H1 (cell line): ENCODE measurements at regions not wholly inside any gene's neighbourhood (a gene's known extent, or its start where the extent isn't known, plus 50 kb on each side); places are given as distances from the start of the nearest gene placed in this dataset.

Experiments used
- CTCF ChIA-PET: fragments of 300-600 bp; sonication (Branson Sonifier 250); formaldehyde crosslinking; loops from one replicate; lab custom pipeline; 2021; ENCODE audit not compliant: partially characterized antibody; lab: Charles Lee
- POLR2A ChIA-PET: fragments of 300-600 bp; sonication (Branson Sonifier 250); formaldehyde crosslinking; loops from one replicate; lab custom pipeline; 2021; ENCODE audit warnings: inconsistent platforms; ENCODE audit not compliant: partially characterized antibody; lab: Charles Lee
- DNase-seq, 2 experiments: peaks; one replicate each; pipeline versions ENCODE4 v3.0.0 to v3.0.0-alpha.2; 2010 to 2022; ENCODE audit warnings: low spot score in 2 of 2, low read depth in 1 of 2, mixed read lengths in 1 of 2
- FAIRE-seq: peaks from 2 replicates; lab custom pipeline; 2011; peaks lifted over from hg19 to GRCh38; lab: Jason Lieb, UNC
- H2AFZ ChIP-seq: 2 replicates; pipeline ENCODE4 v1.8.1; 2012; ENCODE audit warnings: low read length, inconsistent platforms
- H2AK5ac ChIP-seq: 2 replicates; pipeline ENCODE4 v1.6.1; 2013; ENCODE audit warnings: low read depth, low read length
- H2BK120ac ChIP-seq: replicated peaks from 2 replicates; pipeline ENCODE3; 2013; ENCODE audit warnings: low read depth, low read length, inconsistent platforms
- H2BK12ac ChIP-seq: 2 replicates; pipeline ENCODE4 v1.6.1; 2013; ENCODE audit warnings: low read depth, low read length
- H2BK15ac ChIP-seq: 2 replicates; pipeline ENCODE4 v1.6.1; 2013; ENCODE audit warnings: low read length
- H2BK20ac ChIP-seq: 2 replicates; pipeline ENCODE4 v1.6.1; 2013; ENCODE audit warnings: low read length
- H2BK5ac ChIP-seq: 2 replicates; pipeline ENCODE4 v1.6.1; 2013; ENCODE audit warnings: low read depth, low read length
- H3K14ac ChIP-seq: 2 replicates; pipeline ENCODE4 v1.6.1; 2013; ENCODE audit warnings: inconsistent platforms; ENCODE audit not compliant: insufficient read length
- H3K18ac ChIP-seq: 2 replicates; pipeline ENCODE4 v1.6.1; 2013; ENCODE audit warnings: low read length; ENCODE audit errors: extremely low read depth
- H3K23ac ChIP-seq: 2 replicates; pipeline ENCODE4 v1.6.1; 2013; ENCODE audit warnings: inconsistent platforms; ENCODE audit not compliant: insufficient read length
- H3K23me2 ChIP-seq: 2 replicates; pipeline ENCODE4 v1.6.1; 2013; ENCODE audit warnings: low read depth, low read length
- H3K27ac ChIP-seq: 2 replicates; pipeline ENCODE4 v1.6.1; 2011; ENCODE audit warnings: low read depth, low read length, inconsistent platforms
- H3K27me3 ChIP-seq, 4 experiments: replicated peaks in 1 of 4; 1 replicate in 1 of 4; 2 replicates in 3 of 4; pipeline versions ENCODE4 v1.6.1 to v1.8.1; 2011 to 2013; ENCODE audit warnings: low read length in 3 of 4, mild to moderate bottlenecking in 3 of 4, inconsistent platforms in 2 of 4, mixed read lengths in 2 of 4, moderate library complexity in 1 of 4; ENCODE audit not compliant: control insufficient read depth in 3 of 4, insufficient read depth in 3 of 4; ENCODE audit errors: extremely low read depth in 1 of 4
- H3K36me3 ChIP-seq, 4 experiments: 2 replicates each; pipeline versions ENCODE4 v1.6.1 to v1.8.1; 2011 to 2013; ENCODE audit warnings: mild to moderate bottlenecking in 4 of 4, low read length in 3 of 4, moderate library complexity in 2 of 4, control low read depth in 1 of 4, inconsistent platforms in 1 of 4; ENCODE audit not compliant: insufficient read depth in 4 of 4, control insufficient read depth in 2 of 4
- H3K4ac ChIP-seq: replicated peaks from 2 replicates; pipeline ENCODE3; 2013; ENCODE audit warnings: low read length, low read depth, mixed read lengths, inconsistent platforms; ENCODE audit not compliant: insufficient read length
- H3K4me1 ChIP-seq, 4 experiments: replicated peaks in 1 of 4; 1 replicate in 1 of 4; 2 replicates in 3 of 4; pipeline versions ENCODE4 v1.6.1 to v1.8.1; 2011 to 2013; ENCODE audit warnings: low read length in 3 of 4, inconsistent platforms in 2 of 4, mixed read lengths in 1 of 4; ENCODE audit not compliant: insufficient read depth in 4 of 4, control insufficient read depth in 3 of 4
- H3K4me2 ChIP-seq, 2 experiments: 2 replicates each; pipeline versions ENCODE4 v1.6.1 to v1.8.1; 2011 to 2013; ENCODE audit warnings: low read depth in 2 of 2, low read length in 2 of 2, control low read depth in 1 of 2, inconsistent platforms in 1 of 2, mild to moderate bottlenecking in 1 of 2; ENCODE audit not compliant: insufficient read depth in 1 of 2
- H3K4me3 ChIP-seq, 4 experiments: fragments of 200-600, 300-600 bp in 1 of 4; sonication (generic), shearing (Covaris generic), sonication (Bioruptor Twin) in 1 of 4; 2 replicates each; pipeline versions ENCODE4 v1.5.1 to v1.8.1; 2011 to 2016; ENCODE audit warnings: low read length in 4 of 4, low read depth in 3 of 4, control low read depth in 2 of 4, inconsistent platforms in 2 of 4, mild to moderate bottlenecking in 2 of 4, mixed read lengths in 1 of 4, moderate library complexity in 1 of 4; ENCODE audit not compliant: insufficient read depth in 2 of 4; ENCODE audit errors: extremely low read depth in 1 of 4
- H3K56ac ChIP-seq: replicated peaks from 2 replicates; pipeline ENCODE3; 2013; ENCODE audit warnings: low read depth, mild to moderate bottlenecking, mixed read lengths, low read length, inconsistent platforms; ENCODE audit not compliant: insufficient read length
- H3K79me1 ChIP-seq: 2 replicates; pipeline ENCODE4 v1.6.1; 2013; ENCODE audit warnings: low read depth, low read length, control low read depth
- H3K79me2 ChIP-seq, 2 experiments: 2 replicates each; pipeline versions ENCODE4 v1.6.1 to v1.8.1; 2012 to 2013; ENCODE audit warnings: low read length in 2 of 2, mild to moderate bottlenecking in 2 of 2, inconsistent platforms in 1 of 2; ENCODE audit not compliant: insufficient read depth in 2 of 2, control insufficient read depth in 1 of 2
- H3K9ac ChIP-seq, 4 experiments: replicated peaks in 1 of 4; 1 replicate in 1 of 4; 2 replicates in 3 of 4; pipeline versions ENCODE4 v1.6.1 to v1.8.1; 2011 to 2013; ENCODE audit warnings: low read depth in 3 of 4, low read length in 3 of 4, control low read depth in 2 of 4, mild to moderate bottlenecking in 2 of 4, moderate library complexity in 2 of 4, inconsistent platforms in 1 of 4; ENCODE audit errors: extremely low read depth in 1 of 4
- H3K9me3 ChIP-seq, 2 experiments: 2 replicates each; pipeline versions ENCODE4 v1.6.1 to v1.8.1; 2012 to 2013; ENCODE audit warnings: mild to moderate bottlenecking in 2 of 2, moderate library complexity in 2 of 2, control low read depth in 1 of 2, inconsistent platforms in 1 of 2, low read depth in 1 of 2, low read length in 1 of 2, mixed read lengths in 1 of 2; ENCODE audit not compliant: insufficient read depth in 2 of 2
- H4K20me1 ChIP-seq, 2 experiments: replicated peaks in 1 of 2; 2 replicates each; pipeline versions ENCODE3 to v1.8.1; 2011 to 2013; ENCODE audit warnings: inconsistent platforms in 2 of 2, low read length in 2 of 2, mild to moderate bottlenecking in 1 of 2; ENCODE audit not compliant: insufficient read depth in 2 of 2, control insufficient read depth in 1 of 2
- H4K5ac ChIP-seq: 2 replicates; pipeline ENCODE4 v1.6.1; 2013; ENCODE audit warnings: low read length, low read depth, mixed read lengths, inconsistent platforms; ENCODE audit not compliant: insufficient read length
- H4K8ac ChIP-seq: 2 replicates; pipeline ENCODE4 v1.8.0; 2013; ENCODE audit warnings: mild to moderate bottlenecking, moderate library complexity, low read length, inconsistent platforms; ENCODE audit not compliant: insufficient read depth; ENCODE audit errors: extremely low read depth
- H4K91ac ChIP-seq: replicated peaks from 2 replicates; pipeline ENCODE3; 2013; ENCODE audit warnings: low read length, mixed read lengths, inconsistent platforms; ENCODE audit not compliant: insufficient read length
- CEBPB ChIP-seq: IDR thresholded peaks from 2 replicates; pipeline ENCODE4 v1.6.1; 2012; ENCODE audit warnings: low read depth, low read length
- KDM5A ChIP-seq: fragments of 200-600 bp; IDR thresholded peaks from 2 replicates; pipeline ENCODE4 v1.7.1; 2012; ENCODE audit warnings: mild to moderate bottlenecking, low read length, inconsistent platforms, mixed read lengths
- NRF1 ChIP-seq: IDR thresholded peaks from 2 replicates; pipeline ENCODE4 v1.6.1; 2011; ENCODE audit warnings: mild to moderate bottlenecking, low read depth, low read length, improper control_type of control experiment
- POLR2AphosphoS5 ChIP-seq: IDR thresholded peaks from 2 replicates; pipeline ENCODE4 v1.6.1; 2011; ENCODE audit warnings: low read depth, low read length
- RBBP5 ChIP-seq: IDR thresholded peaks from 2 replicates; pipeline ENCODE4 v1.7.1; 2012; ENCODE audit warnings: low read depth, mild to moderate bottlenecking, inconsistent platforms, low read length, moderate library complexity, borderline replicate concordance
- SRF ChIP-seq: IDR thresholded peaks from 2 replicates; pipeline ENCODE4 v1.6.1; 2011; ENCODE audit warnings: mild to moderate bottlenecking, low read depth, low read length, moderate library complexity
- TBP ChIP-seq: IDR thresholded peaks from 2 replicates; pipeline ENCODE4 v1.6.1; 2011; ENCODE audit warnings: low read depth, low read length, improper control_type of control experiment
- WGBS, 2 experiments: shearing (Covaris generic) in 1 of 2; methylation state at CpG; one replicate each; pipeline versions ENCODE4 v1.1.6 to v1.1.7; 2013 to 2015; ENCODE audit warnings: low lambda C conversion rate in 2 of 2, mixed read lengths in 2 of 2, inconsistent platforms in 1 of 2, low coverage in 1 of 2, missing lambda C conversion rate in 1 of 2; ENCODE audit not compliant: insufficient replicate concordance in 2 of 2, insufficient coverage in 1 of 2, insufficient read length in 1 of 2; ENCODE audit errors: extremely low coverage in 1 of 2, missing lambda C conversion rate in 1 of 2; 5-methylcytosine and 5-hydroxymethylcytosine counted together
- TF ChIP-seq, protein P1 (sequence below): IDR thresholded peaks from 2 replicates; pipeline ENCODE4 v1.6.1; 2011; ENCODE audit warnings: low read depth, mild to moderate bottlenecking, low read length; ENCODE audit not compliant: insufficient read depth
- TF ChIP-seq, protein P2 (sequence below), 3 experiments: IDR thresholded peaks; 1 replicate in 2 of 3; 2 replicates in 1 of 3; pipeline versions ENCODE4 v1.5.1 to v1.6.1; 2011; ENCODE audit warnings: low read length in 3 of 3, mild to moderate bottlenecking in 3 of 3, inconsistent platforms in 2 of 3, low read depth in 1 of 3, moderate library complexity in 1 of 3; ENCODE audit not compliant: insufficient read depth in 1 of 3; ENCODE audit errors: control extremely low read depth in 1 of 3
- TF ChIP-seq, protein P3 (sequence below): IDR thresholded peaks from 2 replicates; pipeline ENCODE4 v1.6.1; 2012; ENCODE audit warnings: inconsistent platforms
- TF ChIP-seq, protein P4 (sequence below): IDR thresholded peaks from 2 replicates; pipeline ENCODE4 v1.6.1; 2012; ENCODE audit warnings: inconsistent platforms

DNA sequence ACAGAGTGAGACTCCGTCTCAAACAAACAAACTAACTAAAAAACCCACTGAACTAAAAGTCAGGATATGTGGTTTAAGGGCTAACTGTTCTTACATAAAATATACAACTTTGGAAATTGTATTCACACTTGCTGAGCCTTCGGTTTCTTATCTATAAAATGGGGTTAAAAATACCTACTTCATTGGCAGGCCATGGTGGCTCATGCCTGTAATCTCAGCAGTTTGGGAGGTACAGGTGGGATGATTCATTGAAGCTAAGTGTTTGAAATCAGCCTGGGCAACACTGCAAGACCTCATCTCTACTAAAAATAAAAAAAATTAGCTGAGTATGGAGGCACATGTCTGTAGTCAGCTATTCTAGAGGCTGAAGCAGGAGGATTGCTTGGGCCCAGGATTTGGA is 115.4 kb upstream of the KLF6 start:
- WGBS, 2 experiments, result 96% methylated on average over 2 of the region's 2 CpGs; no CpG with 5 or more reads in 1 of the 2 experiments
- Histone ChIP-seq H3K79me1 (no peaks in the 10 kb centered on the region), H3K18ac (no peak overlapping the region), H3K23me2 (no peaks in the 10 kb centered on the region), H4K5ac (no peak overlapping the region), H2AK5ac (no peak overlapping the region), H3K4me3 (no peak overlapping the region), H4K8ac (no peak overlapping the region), H3K23ac (no peak overlapping the region), H3K56ac (no peak overlapping the region), H3K27me3 (no peaks in the 10 kb centered on the region), H4K91ac (no peak overlapping the region), H3K27ac (no peak overlapping the region), H3K4me1 (no peaks in the 10 kb centered on the region), H2AFZ (no peak overlapping the region), H3K9ac (no peak overlapping the region), H3K4me2 (no peak overlapping the region), H2BK12ac (no peak overlapping the region), H4K20me1 (no peaks in the 10 kb centered on the region), H2BK15ac (no peak overlapping the region), H3K4ac (no peak overlapping the region), H3K14ac (no peak overlapping the region), H3K36me3 (no peaks in the 10 kb centered on the region), H3K9me3 (no peaks in the 10 kb centered on the region), H2BK20ac (no peak overlapping the region), H2BK120ac (no peak overlapping the region), H3K79me2 (no peaks in the 10 kb centered on the region), H2BK5ac (no peak overlapping the region)
- DNase-seq (no peak), FAIRE-seq (no peak)
- POLR2A ChIA-PET, result no interaction called here
- CTCF ChIA-PET, result no interaction called here
- TF ChIP-seq RBBP5, result no peak
- TF ChIP-seq, protein P1, sequence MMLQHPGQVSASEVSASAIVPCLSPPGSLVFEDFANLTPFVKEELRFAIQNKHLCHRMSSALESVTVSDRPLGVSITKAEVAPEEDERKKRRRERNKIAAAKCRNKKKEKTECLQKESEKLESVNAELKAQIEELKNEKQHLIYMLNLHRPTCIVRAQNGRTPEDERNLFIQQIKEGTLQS, result no peak
- TF ChIP-seq, protein P2, sequence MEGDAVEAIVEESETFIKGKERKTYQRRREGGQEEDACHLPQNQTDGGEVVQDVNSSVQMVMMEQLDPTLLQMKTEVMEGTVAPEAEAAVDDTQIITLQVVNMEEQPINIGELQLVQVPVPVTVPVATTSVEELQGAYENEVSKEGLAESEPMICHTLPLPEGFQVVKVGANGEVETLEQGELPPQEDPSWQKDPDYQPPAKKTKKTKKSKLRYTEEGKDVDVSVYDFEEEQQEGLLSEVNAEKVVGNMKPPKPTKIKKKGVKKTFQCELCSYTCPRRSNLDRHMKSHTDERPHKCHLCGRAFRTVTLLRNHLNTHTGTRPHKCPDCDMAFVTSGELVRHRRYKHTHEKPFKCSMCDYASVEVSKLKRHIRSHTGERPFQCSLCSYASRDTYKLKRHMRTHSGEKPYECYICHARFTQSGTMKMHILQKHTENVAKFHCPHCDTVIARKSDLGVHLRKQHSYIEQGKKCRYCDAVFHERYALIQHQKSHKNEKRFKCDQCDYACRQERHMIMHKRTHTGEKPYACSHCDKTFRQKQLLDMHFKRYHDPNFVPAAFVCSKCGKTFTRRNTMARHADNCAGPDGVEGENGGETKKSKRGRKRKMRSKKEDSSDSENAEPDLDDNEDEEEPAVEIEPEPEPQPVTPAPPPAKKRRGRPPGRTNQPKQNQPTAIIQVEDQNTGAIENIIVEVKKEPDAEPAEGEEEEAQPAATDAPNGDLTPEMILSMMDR (IDR thresholded peaks at IDR 0.05; ENCODE audit: control extremely low read depth in 1 of 3, insufficient read depth in 1 of 3, low read depth in 1 of 3, low read length in 3 of 3), result no peak
- no peak for TF ChIP-seq TBP
- TF ChIP-seq, protein P3, sequence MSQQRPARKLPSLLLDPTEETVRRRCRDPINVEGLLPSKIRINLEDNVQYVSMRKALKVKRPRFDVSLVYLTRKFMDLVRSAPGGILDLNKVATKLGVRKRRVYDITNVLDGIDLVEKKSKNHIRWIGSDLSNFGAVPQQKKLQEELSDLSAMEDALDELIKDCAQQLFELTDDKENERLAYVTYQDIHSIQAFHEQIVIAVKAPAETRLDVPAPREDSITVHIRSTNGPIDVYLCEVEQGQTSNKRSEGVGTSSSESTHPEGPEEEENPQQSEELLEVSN, result no peak
- no peak for TF ChIP-seq POLR2AphosphoS5
- TF ChIP-seq CEBPB, result no peak
- TF ChIP-seq, protein P4, sequence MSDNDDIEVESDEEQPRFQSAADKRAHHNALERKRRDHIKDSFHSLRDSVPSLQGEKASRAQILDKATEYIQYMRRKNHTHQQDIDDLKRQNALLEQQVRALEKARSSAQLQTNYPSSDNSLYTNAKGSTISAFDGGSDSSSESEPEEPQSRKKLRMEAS, result no peak
- no peak for TF ChIP-seq KDM5A
- no peak for TF ChIP-seq NRF1
- no peak for TF ChIP-seq SRF
